Epidermal melanocyte (primary cell): ENCODE measurements at regions not wholly inside any gene's neighbourhood (a gene's known extent, or its start where the extent isn't known, plus 50 kb on each side); places are given as distances from the start of the nearest gene placed in this dataset.
"Not testable (repeated sequence)": the region's sequence is repeated elsewhere in the genome, so short reads cannot be mapped to it uniquely, and the experiment has no call there.

Source experiments
- DNase-seq: peaks from one replicate; pipeline ENCODE4 v3.0.0; 2011; ENCODE audit warnings: low spot score; ENCODE audit not compliant: insufficient read length

- no peak for DNase-seq
Observed at GRCh38 chr3:62926494-62926893, 51.3 kb upstream of the CADPS start.

GRCh38 chr3:62928256-62928655 is 53.0 kb upstream of the CADPS start:
- no peak for DNase-seq

DNA sequence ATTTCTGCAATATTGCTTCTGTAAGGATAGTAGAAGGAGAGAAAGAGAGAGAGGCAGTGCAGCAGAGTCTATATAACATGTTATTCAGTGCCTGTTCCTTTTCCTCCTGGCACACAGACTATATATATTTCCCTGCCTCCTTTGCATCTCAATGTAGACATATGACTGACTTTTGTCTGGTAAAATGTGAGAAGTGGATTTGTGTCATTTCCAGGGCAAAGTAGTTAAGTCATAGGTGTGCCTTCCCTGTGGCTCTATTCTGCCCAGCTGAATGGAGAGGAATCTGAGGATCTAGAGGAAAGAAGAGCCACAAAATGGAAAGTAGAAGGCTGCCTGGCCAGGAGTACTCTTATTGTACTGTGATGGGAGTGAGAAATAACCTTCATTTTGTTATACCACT is 54.6 kb upstream of the CADPS start:
- DNase-seq = no peak

DNA sequence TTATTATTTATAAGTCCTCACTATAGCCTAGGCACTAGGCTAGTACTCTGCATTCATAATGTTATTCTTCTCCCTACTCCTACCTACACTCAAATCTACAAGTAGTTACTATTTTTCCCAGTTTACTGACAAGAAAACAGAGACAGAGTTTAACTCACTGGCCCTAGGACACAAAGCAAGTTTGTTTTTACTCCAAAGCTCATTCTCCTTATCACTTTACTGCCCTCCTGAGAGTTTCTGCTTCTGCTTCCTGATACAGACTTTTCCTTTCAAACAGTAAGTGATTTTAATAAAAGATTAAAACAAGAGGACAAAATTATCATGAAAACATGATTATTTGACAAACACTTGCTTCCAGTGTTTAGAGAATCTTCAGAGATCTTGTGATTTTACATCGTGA is 60.6 kb upstream of the CADPS start:
- DNase-seq = no peak

GRCh38 chr3:62936626-62937254 is 61.5 kb upstream of the CADPS start:
- no peak for DNase-seq

- no peak for DNase-seq
Observed at GRCh38 chr3:62938583-62938982, 63.4 kb upstream of the CADPS start.

DNA sequence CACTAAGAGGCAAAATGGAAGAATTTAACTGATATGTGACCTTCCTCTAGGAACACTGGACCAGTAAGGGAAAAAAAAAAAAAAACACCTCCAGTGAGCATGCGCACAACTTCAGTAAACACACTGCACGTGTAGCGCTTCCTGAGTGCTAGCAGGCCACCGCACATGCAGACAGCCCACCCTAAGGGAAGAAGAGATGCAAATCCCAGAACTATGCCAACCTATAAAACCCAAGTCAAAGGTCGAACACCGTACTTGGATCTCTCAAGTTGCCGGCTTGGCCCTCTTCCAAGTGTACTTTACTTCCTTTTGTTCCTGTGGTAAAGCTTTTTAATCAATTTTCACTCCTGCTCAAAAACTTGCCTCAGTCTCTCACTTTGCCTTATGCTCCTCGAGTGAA is 64.5 kb upstream of the CADPS start:
- no peak for DNase-seq

GRCh38 chr3:62940771-62941563 is 65.8 kb upstream of the CADPS start:
- no peak for DNase-seq

- no peak for DNase-seq
Observed at GRCh38 chr3:62942227-62942626, 67.0 kb upstream of the CADPS start.

- DNase-seq = no peak
Observed at GRCh38 chr3:62942764-62943163, 67.5 kb upstream of the CADPS start.

DNA sequence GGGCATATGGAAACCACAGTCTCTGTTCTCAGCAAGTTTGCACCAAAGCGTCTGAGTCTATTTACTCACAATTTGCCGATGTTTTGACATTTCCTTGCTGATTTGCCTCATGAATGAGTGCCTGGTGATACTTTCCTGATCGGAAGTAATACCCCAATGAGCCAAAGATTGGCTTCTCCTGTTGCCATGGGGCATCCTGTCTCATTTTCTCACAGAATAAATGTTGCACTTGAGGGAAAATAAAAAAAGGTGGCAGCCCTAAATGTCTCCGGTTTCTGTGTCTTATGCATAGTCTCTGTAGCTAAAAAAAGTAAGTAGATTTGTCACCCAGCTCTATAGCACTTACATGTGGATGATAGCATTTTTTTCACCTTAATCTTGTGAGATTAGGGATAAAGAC is 73.7 kb upstream of the CADPS start:
- no peak for DNase-seq

- no peak for DNase-seq
Observed at GRCh38 chr3:62950210-62950609, 75.0 kb upstream of the CADPS start.

DNA sequence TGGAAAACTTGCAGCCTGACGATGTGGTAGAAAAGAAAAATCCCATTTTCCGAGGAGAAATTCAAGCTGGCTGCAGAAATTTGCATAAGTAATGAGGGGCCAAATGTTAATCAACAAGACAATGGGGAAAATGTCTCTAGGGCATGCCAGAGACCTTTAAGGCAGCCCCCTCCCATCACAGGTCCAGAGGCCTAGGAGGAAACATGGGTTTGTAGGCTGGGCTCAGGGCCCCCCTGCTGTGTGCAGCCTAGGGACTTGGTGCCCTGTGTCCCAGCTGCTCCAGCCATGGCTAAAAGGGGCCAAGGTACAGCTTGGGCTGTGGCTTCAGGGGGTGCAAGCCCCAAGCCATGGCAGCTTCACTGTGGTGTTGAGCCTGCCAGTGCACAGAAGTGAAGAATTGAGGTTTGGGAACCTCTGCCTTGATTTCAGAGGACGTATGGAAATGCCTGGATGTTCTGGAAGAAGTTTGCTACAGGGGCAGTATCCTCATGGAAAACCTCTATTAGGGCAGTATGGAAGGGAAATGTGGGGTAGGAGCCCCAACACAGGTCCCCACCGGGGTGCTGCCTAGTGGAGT is 75.9 kb upstream of the CADPS start:
- no peak for DNase-seq

- not testable (repeated sequence) for DNase-seq
Observed at GRCh38 chr3:62951880-62952279, 76.7 kb upstream of the CADPS start.

GRCh38 chr3:62954580-62954979 is 79.4 kb upstream of the CADPS start:
- no peak for DNase-seq

- DNase-seq = no peak
Observed at GRCh38 chr3:62955126-62955525, 79.9 kb upstream of the CADPS start.

DNA sequence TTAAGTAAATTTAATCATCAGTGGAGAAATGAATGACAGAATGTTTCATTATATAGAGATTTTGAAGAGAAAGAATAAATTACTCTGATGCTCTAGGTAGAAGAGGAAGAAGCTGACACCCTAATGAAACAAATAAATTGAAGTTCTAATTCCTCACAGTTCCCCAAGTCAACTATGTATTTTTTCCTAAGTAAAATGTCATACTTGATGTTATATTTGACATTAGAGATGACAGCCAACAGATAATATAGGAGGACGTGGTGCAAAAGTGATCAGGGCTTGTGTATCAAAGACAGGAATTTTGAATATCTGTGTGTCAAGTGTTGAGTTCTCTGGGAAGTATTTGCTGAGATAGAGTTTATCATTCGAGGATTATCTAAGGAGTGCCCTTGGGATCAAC is 81.2 kb upstream of the CADPS start:
- no peak for DNase-seq

GRCh38 chr3:62961874-62962556 is 86.8 kb upstream of the CADPS start:
- DNase-seq = no peak

GRCh38 chr3:62962714-62963113 is 87.5 kb upstream of the CADPS start:
- no peak for DNase-seq

DNA sequence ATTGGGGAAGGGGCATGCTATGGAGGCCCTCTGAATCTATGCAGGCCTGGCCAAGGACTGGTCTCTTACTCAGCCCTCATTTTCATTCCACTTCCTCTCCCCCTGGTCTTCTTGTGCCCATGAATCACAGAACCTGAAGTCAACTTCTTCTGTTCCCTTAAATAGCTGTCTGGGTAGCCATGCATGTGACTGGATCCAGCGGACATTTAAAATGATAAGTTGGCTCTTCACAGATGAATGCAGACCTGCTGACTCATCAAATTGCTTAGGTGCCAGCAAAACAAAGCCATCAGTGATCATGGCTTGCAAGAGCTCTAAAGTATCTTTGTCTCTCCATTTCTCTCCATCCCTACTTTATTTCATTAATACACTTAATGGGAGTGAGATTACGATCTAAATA is 90.1 kb upstream of the CADPS start:
- no peak for DNase-seq

DNA sequence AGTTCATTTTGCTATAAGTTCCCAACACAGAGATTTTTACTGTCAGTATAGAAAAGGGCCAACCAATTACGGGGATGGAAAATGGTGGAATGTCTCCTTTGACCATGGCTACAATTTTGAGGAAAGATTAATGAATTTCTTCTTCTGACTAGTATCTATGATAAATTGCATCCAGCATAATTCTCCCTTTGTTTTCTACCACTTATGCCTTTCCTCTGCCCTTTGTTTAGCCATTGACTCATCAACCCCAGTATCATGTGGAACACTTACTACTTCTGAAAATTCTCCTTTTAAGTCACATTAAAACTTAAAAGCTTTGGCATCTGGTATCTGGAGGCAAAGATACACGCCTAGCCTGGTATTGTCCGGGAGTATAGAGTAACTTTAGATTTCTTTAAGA is 92.9 kb upstream of the CADPS start:
- no peak for DNase-seq

GRCh38 chr3:62970648-62971047 is 95.4 kb upstream of the CADPS start:
- no peak for DNase-seq
